ENCODE measurements at regions not wholly inside any gene's neighbourhood (a gene's known extent, or its start where the extent isn't known, plus 50 kb on each side); places are given as distances from the start of the nearest gene placed in this dataset.

DNA sequence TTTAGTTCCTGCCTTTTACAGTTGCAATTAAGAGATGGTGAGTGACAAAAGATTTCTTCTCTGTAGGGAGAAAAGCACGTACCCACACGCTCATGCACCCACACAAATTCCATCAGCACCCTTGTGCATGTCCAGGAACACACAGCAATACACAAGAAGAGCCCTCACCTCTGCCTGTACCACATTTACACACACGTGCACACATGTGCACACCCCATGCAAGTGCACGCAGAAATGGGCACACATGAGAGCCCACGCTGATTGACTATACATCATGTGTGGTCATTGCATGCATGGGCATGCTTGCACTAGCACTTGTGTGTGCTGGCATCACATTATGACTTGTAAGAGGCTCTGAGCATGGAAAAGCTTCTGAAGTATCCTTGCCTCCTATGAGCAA lies 70.5 kb downstream of the SERPINA3 start:
- no peak for DNase-seq (ENCODE audit: low read depth in 2 of 2)

DNA sequence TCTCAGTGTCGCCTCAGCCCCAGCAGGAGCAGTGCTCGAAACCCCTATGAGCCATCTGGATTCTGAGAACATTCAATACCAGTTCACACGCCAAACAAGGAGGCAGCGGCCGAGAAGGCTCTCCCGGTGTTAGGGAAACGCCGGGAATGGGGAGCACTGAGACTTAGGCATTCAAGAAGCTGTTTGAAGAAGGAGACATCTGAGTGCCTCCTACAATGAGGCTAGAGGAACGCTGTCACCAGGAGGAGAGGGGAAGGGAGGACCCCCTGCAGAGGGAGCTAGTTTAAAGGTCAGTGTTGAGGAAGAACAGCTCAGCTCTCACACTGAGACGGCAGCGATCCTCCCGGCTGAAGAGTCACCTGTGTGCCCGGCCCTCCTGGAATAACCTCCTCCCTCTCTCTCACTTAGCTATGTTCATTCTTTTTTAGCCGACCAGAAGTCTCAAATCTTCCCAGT lies 69.9 kb downstream of the SERPINA3 start:
- no peak for DNase-seq (ENCODE audit: low read depth in 2 of 2)

DNA sequence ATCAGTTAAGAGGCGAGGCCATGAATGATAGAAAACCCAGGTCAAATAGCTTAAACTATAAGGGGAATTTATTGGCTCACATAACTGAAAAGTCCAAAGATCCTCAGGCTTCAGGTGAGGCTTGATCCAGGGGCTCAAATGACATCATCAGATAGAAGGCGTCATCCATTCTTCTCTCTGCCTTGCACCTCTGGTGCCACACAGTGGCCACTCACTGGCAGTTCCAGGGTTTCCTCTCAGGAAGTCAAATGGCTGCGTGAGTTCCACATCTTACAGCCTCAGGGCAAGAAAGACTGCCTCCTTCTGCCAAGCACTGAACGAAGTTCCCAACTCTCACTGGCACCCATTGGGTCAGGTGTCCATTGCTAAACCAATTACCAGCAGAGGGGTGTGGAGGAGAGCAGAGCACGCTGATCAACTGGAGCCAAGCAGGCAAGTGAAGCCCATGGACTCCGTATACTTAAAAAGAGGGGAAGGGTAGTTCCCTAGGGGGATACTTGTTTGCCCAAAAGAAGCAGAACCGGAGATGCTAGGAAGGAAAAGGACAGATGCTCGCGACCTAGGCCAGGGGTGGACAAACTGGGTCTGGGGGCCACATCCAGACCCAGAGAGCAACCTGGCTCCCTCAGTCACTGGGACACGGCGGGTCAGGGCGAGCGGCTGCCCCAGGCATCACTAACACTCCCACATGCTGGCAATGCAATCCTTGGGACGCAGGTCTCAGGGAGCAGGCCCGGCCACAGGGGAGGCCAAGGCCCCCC lies 69.3 kb downstream of the SERPINA3 start:
- no peak for DNase-seq (ENCODE audit: low read depth in 2 of 2)

DNA sequence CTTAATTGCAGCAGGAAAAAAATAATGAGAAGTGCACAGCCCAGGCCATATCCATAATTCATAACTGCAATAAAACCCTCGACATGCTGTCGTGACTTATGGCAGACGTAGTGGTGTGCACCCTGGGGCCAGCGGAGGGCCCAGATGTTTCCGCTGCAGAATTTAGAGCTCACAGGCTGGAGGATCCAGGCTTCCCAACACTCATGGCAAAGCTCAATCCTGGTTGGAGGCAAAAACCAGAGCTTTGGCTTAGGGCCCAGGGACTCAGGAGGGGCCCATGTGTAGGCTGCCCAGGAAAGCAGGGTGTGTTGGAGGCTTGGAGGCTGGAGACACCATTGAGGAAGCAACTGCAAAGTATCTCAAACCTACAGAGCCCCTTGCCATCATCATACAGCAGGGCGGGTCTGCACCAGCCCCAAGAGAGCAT lies 68.7 kb downstream of the SERPINA3 start:
- DNase-seq (ENCODE audit: low read depth in 2 of 2), result no peak

DNA sequence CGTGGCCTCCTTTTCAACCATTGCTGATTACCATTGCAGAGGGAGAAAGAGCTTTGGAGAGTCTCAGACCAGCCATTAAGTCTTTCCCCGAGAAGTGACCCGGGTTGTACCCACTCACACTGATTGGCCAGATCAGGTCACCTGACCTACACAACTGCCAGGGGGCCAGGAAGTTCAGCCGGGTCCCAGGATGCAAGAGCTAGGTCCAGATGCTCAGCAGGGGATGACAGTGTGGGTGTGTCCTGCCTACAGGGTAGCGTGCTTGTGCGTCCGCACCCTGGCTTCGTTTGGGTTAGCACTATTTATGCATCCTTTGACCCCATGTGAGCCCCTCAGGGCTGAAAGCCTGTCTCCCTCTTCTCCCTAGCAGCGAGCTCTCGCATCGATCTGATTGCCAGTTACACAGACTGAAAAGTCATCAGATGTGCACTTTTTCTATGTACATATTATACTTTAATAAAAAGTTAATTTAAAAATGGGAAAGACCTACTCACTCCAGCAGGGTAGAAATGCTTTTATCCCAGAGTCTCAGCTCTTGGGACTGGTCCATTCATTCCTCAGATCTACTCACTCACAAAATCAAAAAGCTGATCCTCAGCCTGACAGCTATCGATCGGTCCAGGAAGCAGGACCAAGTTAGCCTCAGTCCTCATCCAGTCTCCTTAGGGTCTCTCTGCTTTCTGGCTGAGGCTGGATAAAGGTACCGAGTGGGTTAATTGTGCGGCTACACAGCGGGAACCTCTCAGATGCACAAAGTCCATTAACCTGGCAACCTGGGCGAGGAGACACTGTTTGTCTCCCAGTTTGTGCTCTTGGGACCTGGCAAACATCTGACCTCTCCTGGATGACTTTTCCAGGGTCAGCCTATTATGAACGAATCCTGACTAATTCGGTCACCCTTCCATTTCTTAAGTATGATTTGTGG lies 68.0 kb downstream of the SERPINA3 start:
- DNase-seq (ENCODE audit: low read depth in 2 of 2), result no peak

DNA sequence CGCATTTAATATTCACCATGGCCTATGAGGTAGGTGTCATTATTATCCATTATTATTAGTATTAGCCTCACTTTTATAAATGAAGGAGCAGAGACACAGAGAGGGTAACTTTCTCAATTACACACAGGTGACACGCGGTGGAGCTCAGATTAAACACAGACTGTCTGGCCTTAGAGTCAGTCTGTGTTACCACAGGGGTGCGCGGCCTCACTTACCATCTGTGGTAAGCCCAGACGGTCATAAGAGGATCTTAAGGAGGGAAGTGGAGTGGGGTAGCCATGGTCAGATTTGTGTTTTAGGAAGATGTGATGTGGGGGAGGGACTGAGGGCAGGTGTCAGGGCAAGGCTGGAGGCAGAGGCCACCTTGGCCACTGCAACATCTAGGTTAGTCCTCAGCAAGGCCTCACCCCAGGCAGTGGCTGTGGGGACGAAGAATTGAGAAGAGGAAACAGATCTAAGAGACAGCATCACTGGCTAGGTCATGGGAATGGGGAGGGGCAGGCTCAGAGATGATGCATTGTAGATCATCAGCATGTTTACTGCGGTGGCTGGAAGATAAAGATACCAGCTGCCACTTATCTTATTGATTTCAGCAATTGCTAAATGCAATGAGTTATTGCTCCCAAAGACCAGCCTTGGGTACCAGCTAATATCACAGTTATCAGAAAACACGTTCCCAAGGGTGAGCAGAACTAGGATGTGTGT lies 67.1 kb downstream of the SERPINA3 start:
- no peak for DNase-seq (ENCODE audit: low read depth in 2 of 2)

DNA sequence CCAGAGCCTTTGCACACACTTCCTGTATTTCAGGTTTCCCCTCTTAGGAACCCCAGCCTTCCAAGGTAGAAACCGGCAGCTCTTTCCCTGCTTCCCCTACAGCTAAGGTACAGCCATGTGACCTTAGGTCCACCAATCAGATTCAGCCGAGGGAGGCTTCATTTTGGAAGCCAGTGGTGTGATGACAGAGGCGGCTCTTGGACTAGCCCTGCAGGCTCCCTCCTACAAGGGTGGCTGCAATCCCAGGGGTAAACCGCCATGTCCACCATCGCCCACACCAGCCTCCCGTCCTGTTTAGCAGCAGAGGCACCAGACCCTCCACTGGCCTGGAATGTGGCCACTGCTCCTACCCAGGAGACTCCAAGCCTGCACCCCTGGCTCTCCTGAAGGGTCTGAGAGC lies 65.6 kb downstream of the SERPINA3 start:
- DNase-seq (ENCODE audit: low read depth in 2 of 2), result no peak

DNA sequence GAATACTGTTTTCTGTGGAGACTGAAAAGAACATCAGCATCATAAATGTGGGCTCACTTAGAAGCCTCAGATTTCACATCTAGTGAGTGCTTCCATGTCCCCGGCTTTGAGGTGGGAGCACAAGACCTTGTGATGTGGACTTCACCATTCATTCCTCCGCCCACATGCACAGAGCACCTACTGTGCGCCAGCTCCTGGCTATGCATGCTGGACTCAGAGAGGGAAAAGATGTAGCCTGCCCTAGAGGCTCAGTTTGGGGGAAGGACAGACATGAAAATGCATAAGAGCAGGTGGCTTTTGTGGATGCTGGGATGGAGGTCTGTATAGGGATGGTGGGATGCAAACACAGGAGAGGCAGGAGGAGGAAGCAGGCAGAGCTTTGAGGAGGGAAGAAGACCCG lies 65.0 kb downstream of the SERPINA3 start:
- DNase-seq (ENCODE audit: low read depth in 2 of 2), result no peak

DNA sequence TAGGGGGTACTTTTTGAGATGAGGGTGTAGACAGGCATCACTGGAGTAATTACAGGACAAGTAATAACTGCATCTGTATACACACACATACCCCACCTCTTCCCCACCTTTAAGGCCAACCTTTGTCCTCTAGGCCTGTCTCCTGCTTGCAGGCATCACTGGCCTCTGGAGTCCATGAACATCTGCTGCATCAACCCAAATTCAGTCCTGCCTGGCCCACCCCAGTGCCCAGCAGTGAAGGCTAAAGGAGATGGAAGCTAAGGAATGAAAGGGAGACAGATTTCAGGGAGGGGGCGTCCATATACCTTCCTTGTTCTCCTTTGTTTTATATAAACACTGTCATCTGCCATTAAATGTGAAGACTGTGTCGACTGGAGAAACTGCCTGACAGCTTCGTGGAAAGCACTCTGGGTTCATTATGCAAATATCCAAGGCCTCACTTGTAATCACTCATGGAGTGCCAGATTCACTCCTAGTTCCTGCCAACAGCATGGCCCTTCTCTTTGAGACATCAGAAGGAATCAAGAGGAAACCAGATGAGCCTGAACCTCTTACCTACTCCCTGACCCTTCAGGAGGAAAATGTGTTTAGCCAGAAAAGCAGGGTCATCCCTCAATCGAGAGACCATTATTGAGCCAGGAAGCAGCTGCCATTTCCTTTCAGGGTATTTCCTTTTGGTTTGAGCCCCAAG lies 64.4 kb downstream of the SERPINA3 start:
- no peak for DNase-seq (ENCODE audit: low read depth in 2 of 2)

DNA sequence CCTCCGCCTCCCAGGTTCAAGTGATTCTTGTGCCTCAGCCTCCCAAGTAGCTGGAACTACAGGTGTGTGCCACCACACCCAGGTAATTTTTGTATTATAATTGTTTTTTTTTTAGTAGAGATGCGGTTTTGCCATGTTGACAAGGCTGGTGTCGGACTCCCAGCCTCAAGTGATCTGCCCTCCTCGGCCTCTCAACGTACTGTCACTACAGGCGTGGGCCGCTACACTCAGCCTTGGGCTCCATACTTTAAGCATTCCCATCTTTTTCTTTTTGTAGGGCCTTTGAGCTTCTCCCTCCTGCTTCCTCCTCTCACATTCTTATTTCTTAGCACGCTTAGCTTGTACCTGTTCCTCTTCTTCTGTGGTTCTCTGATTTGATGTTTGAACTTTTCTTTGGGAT lies 62.8 kb downstream of the SERPINA3 start:
- no peak for DNase-seq (ENCODE audit: low read depth in 2 of 2)

DNA sequence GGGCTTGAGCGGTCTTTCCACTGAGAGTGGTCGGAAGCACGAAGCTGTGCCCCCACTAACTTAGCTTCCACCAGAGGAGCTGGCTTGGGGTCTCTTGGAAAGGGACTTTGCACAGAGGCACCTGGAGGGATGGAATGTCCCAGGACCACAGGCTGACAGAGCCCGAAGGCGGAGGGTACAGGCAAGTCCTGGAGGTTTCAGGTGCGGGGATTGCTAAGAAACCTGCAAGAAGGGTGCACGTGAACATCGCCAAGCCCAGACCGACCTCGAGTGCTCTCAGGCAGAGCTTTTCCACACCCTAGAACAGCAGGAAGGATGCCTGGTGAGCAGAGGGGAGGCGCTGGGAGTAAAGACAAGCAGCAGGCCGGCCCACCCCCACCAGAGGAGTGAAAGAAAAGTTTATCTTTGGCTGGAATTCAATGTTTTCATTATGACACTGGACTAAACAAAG lies 61.6 kb downstream of the SERPINA3 start:
- no peak for DNase-seq (ENCODE audit: low read depth in 2 of 2)
